Trophoblast cell (in vitro differentiated cells and primary cell): ENCODE measurements at regions not wholly inside any gene's neighbourhood (a gene's known extent, or its start where the extent isn't known, plus 50 kb on each side); places are given as distances from the start of the nearest gene placed in this dataset.

Source experiments
- DNase-seq, 2 donors: peaks; one replicate each; pipeline ENCODE4 v3.0.0-alpha.2; 2016
- H2AFZ ChIP-seq: 2 replicates; pipeline ENCODE4 v1.6.1; 2013; ENCODE audit warnings: low read length, moderate library complexity, mild to moderate bottlenecking; ENCODE audit not compliant: insufficient read depth, poor library complexity
- H2AK5ac ChIP-seq: 2 replicates; pipeline ENCODE4 v1.6.1; 2013; ENCODE audit warnings: mild to moderate bottlenecking, low read length
- H2BK120ac ChIP-seq: 2 replicates; pipeline ENCODE4 v1.6.1; 2013; ENCODE audit warnings: low read length, mild to moderate bottlenecking, moderate library complexity; ENCODE audit not compliant: insufficient read depth, poor library complexity
- H2BK12ac ChIP-seq: 2 replicates; pipeline ENCODE4 v1.6.1; 2013; ENCODE audit warnings: mild to moderate bottlenecking, low read length, moderate library complexity
- H2BK5ac ChIP-seq: 2 replicates; pipeline ENCODE4 v1.6.1; 2013; ENCODE audit warnings: low read length, low read depth, moderate library complexity, mild to moderate bottlenecking; ENCODE audit not compliant: poor library complexity
- H3K14ac ChIP-seq: 2 replicates; pipeline ENCODE4 v1.6.1; 2013; ENCODE audit warnings: mild to moderate bottlenecking, low read length
- H3K18ac ChIP-seq: 2 replicates; pipeline ENCODE4 v1.6.1; 2013; ENCODE audit warnings: mild to moderate bottlenecking, low read length
- H3K23ac ChIP-seq: 2 replicates; pipeline ENCODE4 v1.6.1; 2013; ENCODE audit warnings: low read length
- H3K27ac ChIP-seq: 2 replicates; pipeline ENCODE4 v1.5.1; 2013; ENCODE audit warnings: low read depth, mild to moderate bottlenecking, inconsistent platforms, low read length, moderate library complexity
- H3K27me3 ChIP-seq: 2 replicates; pipeline ENCODE4 v1.6.1; 2013; ENCODE audit warnings: inconsistent platforms, mild to moderate bottlenecking, low read length, moderate library complexity; ENCODE audit not compliant: insufficient read depth
- H3K36me3 ChIP-seq, 2 experiments: 1 replicate in 1 of 2; 2 replicates in 1 of 2; pipeline ENCODE4 v1.6.1; 2013; ENCODE audit warnings: low read length in 2 of 2, mild to moderate bottlenecking in 2 of 2, moderate library complexity in 1 of 2; ENCODE audit not compliant: insufficient read depth in 2 of 2, control insufficient read depth in 1 of 2
- H3K4ac ChIP-seq: 2 replicates; pipeline ENCODE4 v1.6.1; 2013; ENCODE audit warnings: low read depth, mild to moderate bottlenecking, low read length, moderate library complexity
- H3K4me1 ChIP-seq, 2 experiments: 1 replicate in 1 of 2; 2 replicates in 1 of 2; pipeline ENCODE4 v1.6.1; 2013; ENCODE audit warnings: low read length in 2 of 2, mild to moderate bottlenecking in 2 of 2, moderate library complexity in 1 of 2; ENCODE audit not compliant: insufficient read depth in 2 of 2, control insufficient read depth in 1 of 2
- H3K4me2 ChIP-seq: 2 replicates; pipeline ENCODE4 v1.6.1; 2013; ENCODE audit warnings: inconsistent platforms, mild to moderate bottlenecking, low read length, moderate library complexity
- H3K4me3 ChIP-seq: 2 replicates; pipeline ENCODE4 v1.5.1; 2013; ENCODE audit warnings: mild to moderate bottlenecking, low read depth, low read length, inconsistent platforms
- H3K79me1 ChIP-seq: one replicate; pipeline ENCODE4 v1.6.1; 2013; ENCODE audit warnings: low read length
- H3K79me2 ChIP-seq: 2 replicates; pipeline ENCODE4 v1.6.1; 2013; ENCODE audit warnings: low read length, mild to moderate bottlenecking; ENCODE audit not compliant: control insufficient read depth, insufficient read depth, poor library complexity
- H3K9ac ChIP-seq: 2 replicates; pipeline ENCODE4 v1.6.1; 2013; ENCODE audit warnings: mild to moderate bottlenecking, low read length
- H3K9me3 ChIP-seq: 2 replicates; pipeline ENCODE4 v1.6.1; 2013; ENCODE audit warnings: low read depth, mild to moderate bottlenecking, control low read depth, inconsistent platforms, low read length; ENCODE audit not compliant: insufficient read depth
- H4K12ac ChIP-seq: 2 replicates; pipeline ENCODE4 v1.6.1; 2013; ENCODE audit warnings: low read depth, mild to moderate bottlenecking, low read length, moderate library complexity
- H4K8ac ChIP-seq: 2 replicates; pipeline ENCODE4 v1.6.1; 2013; ENCODE audit warnings: low read depth, mild to moderate bottlenecking, low read length, moderate library complexity
- H4K91ac ChIP-seq: one replicate; pipeline ENCODE4 v1.6.1; 2013; ENCODE audit warnings: low read depth, mild to moderate bottlenecking, low read length, moderate library complexity
- WGBS: extraction: QIAGEN DNeasy Blood & Tissue Kit; methylation state at CpG from one replicate; pipeline ENCODE4 v1.1.7; 2013; ENCODE audit warnings: missing lambda C conversion rate; ENCODE audit not compliant: insufficient read length, insufficient coverage; ENCODE audit errors: extremely low coverage; 5-methylcytosine and 5-hydroxymethylcytosine counted together

- H3K4me1 ChIP-seq, result no peaks in the 10 kb centered on the region
- H3K27me3 ChIP-seq, result no peaks in the 10 kb centered on the region
- H3K9ac ChIP-seq, result no peak overlapping the region
- no peak overlapping the region for H3K4me3 ChIP-seq
- H2AFZ ChIP-seq, result no peak overlapping the region
- H4K12ac ChIP-seq, result no peak overlapping the region
- no peak overlapping the region for H3K4ac ChIP-seq
- H3K4me2 ChIP-seq, result no peak overlapping the region
- H3K36me3 ChIP-seq, result no peaks in the 10 kb centered on the region
- H2AK5ac ChIP-seq, result no peak overlapping the region
- no peak overlapping the region for H2BK5ac ChIP-seq
- no peak overlapping the region for H3K23ac ChIP-seq
- H3K79me1 ChIP-seq, result no peaks in the 10 kb centered on the region
- H4K8ac ChIP-seq, result no peak overlapping the region
- H3K27ac ChIP-seq, result no peak overlapping the region
- H2BK12ac ChIP-seq, result no peak overlapping the region
- H3K79me2 ChIP-seq, result no peaks in the 10 kb centered on the region
- no peak overlapping the region for H3K14ac ChIP-seq
- DNase-seq, result no peak
- no peak overlapping the region for H4K91ac ChIP-seq
- H3K18ac ChIP-seq, result no peak overlapping the region
- WGBS, result no CpG with 5 or more reads among the region's 18 CpGs
- no peaks in the 10 kb centered on the region for H3K9me3 ChIP-seq
- no peak overlapping the region for H2BK120ac ChIP-seq
These were observed 70.9 kb downstream of the ENGASE start for GRCh38 chr17:79145548-79145947.

DNA sequence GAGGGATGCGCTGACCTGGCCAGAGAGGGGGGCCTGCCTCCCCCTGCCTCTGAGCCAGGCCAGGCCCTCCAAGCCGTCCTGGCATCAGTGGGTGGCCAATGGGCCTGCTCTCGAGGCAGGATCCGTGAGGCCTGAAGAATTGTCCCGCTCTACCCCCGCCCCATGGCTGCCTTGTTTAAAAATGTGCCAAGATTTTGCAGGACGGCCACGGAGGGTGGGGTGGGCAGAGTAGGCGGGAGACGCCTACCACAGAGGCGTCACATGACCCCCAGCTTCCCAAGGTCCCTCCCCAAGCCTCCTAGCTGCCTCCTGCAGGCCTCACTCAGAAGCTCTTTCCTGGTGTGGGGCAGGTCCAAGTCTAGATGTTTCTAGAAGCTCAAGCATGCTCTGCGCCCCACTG, 69.5 kb downstream of the ENGASE start:
- Histone ChIP-seq H3K27me3 (no peaks in the 10 kb centered on the region), H3K27ac (no peak overlapping the region), H3K23ac (no peak overlapping the region), H3K79me2 (no peaks in the 10 kb centered on the region), H3K9me3 (no peaks in the 10 kb centered on the region), H3K4ac (no peak overlapping the region), H2AK5ac (no peak overlapping the region), H2BK120ac (no peak overlapping the region), H2BK5ac (no peak overlapping the region), H4K91ac (no peak overlapping the region), H2BK12ac (no peak overlapping the region), H2AFZ (no peak overlapping the region), H3K18ac (no peak overlapping the region), H4K12ac (no peak overlapping the region), H3K36me3 (no peaks in the 10 kb centered on the region), H3K4me1 (no peaks in the 10 kb centered on the region), H3K9ac (no peak overlapping the region), H4K8ac (no peak overlapping the region), H3K4me2 (no peak overlapping the region), H3K79me1 (no peaks in the 10 kb centered on the region), H3K4me3 (no peak overlapping the region), H3K14ac (no peak overlapping the region)
- WGBS, result no CpG with 5 or more reads among the region's 12 CpGs
- no peak for DNase-seq

DNA sequence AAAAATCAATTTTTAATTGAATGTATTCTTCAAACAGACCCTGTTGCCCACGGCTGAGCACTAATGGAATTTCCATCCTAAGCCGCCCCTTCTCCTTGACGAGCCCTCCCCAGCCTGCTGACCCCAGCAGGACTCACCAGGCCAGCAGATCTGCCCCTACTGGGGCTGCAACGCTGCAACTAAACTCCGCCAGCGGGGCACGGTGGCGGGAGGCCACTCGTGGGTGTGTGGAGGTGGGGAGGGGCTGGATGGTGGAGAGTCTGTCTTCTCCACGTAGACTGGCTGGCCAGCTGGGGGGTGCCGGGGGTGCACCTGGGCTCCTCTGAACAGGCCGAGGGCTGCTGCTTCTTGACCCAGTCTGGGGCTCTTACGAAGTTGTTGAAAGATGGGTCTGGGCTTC, 67.8 kb downstream of the ENGASE start:
- H3K79me2 ChIP-seq, result no peaks in the 10 kb centered on the region
- no peak overlapping the region for H2BK120ac ChIP-seq
- no peak overlapping the region for H2BK5ac ChIP-seq
- H4K8ac ChIP-seq, result no peak overlapping the region
- no peak overlapping the region for H3K4ac ChIP-seq
- DNase-seq, result no peak
- no peak overlapping the region for H3K4me3 ChIP-seq
- H3K23ac ChIP-seq, result no peak overlapping the region
- no peak overlapping the region for H3K4me2 ChIP-seq
- H3K9me3 ChIP-seq, result peaks cover 7% of the 10 kb centered on the region
- H4K91ac ChIP-seq, result no peak overlapping the region
- WGBS, result no CpG with 5 or more reads among the region's 13 CpGs
- no peak overlapping the region for H3K14ac ChIP-seq
- no peak overlapping the region for H3K9ac ChIP-seq
- H3K18ac ChIP-seq, result no peak overlapping the region
- H3K36me3 ChIP-seq, result no peaks in the 10 kb centered on the region
- no peak overlapping the region for H2AFZ ChIP-seq
- H3K27me3 ChIP-seq, result no peaks in the 10 kb centered on the region
- no peaks in the 10 kb centered on the region for H3K79me1 ChIP-seq
- H3K27ac ChIP-seq, result no peak overlapping the region
- no peaks in the 10 kb centered on the region for H3K4me1 ChIP-seq
- H4K12ac ChIP-seq, result no peak overlapping the region
- H2BK12ac ChIP-seq, result no peak overlapping the region
- H2AK5ac ChIP-seq, result no peak overlapping the region

- Histone ChIP-seq H4K8ac (no peak overlapping the region), H3K27ac (no peak overlapping the region), H3K4ac (no peak overlapping the region), H3K14ac (no peak overlapping the region), H3K23ac (no peak overlapping the region), H4K91ac (no peak overlapping the region), H2BK12ac (no peak overlapping the region), H2BK5ac (no peak overlapping the region), H4K12ac (no peak overlapping the region), H3K9me3 (peaks cover 7% of the 10 kb centered on the region), H3K4me1 (no peaks in the 10 kb centered on the region), H3K79me2 (no peaks in the 10 kb centered on the region), H3K18ac (no peak overlapping the region), H3K9ac (no peak overlapping the region), H3K27me3 (no peaks in the 10 kb centered on the region), H3K4me3 (no peak overlapping the region), H2AK5ac (no peak overlapping the region), H3K79me1 (no peaks in the 10 kb centered on the region), H2BK120ac (no peak overlapping the region), H2AFZ (no peak overlapping the region), H3K36me3 (no peaks in the 10 kb centered on the region), H3K4me2 (no peak overlapping the region)
- no peak for DNase-seq
- WGBS, result no CpG with 5 or more reads among the region's 24 CpGs
These were observed 67.1 kb downstream of the ENGASE start for GRCh38 chr17:79141578-79142355.
